ENCODE measurements at regions not wholly inside any gene's neighbourhood (a gene's known extent, or its start where the extent isn't known, plus 50 kb on each side); places are given as distances from the start of the nearest gene placed in this dataset.

DNA sequence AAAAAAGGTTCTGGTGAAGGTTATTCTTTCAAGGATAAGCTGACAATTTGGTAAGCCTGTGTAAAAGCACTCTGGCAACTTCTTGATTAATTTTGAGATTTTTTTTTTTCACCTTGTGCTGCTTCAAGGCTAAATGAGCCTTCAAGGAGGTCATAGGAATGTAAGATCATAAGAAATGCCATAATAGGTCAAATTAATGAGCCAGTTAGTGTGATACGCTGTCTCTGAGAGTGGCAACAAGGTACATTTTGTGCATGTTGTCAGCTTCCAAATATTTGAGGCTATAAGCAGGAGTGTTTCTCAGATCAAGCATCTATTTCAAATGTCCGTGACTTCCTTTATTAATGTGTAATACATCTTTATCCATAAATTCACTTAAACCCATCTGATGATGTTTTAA lies 72.3 kb upstream of the CDH6 start:
- Histone ChIP-seq H3K27me3 (ENCODE audit: low read depth, low read length) (no peaks in the 10 kb centered on the region), H3K4me2 (ENCODE audit: low read length) (no peak overlapping the region), H2AFZ (ENCODE audit: low read depth, low read length) (no peak overlapping the region), H3K79me2 (ENCODE audit: low read length) (no peaks in the 10 kb centered on the region), H4K20me1 (ENCODE audit: insufficient read depth, low read length) (no peaks in the 10 kb centered on the region), H3K4me3 (ENCODE audit: low read length) (no peak overlapping the region), H3K36me3 (replicated peaks; ENCODE audit: low read depth, low read length) (no peaks in the 10 kb centered on the region), H3K4me1 (ENCODE audit: low read length) (no peaks in the 10 kb centered on the region), H3K9ac (ENCODE audit: low read length) (no peak overlapping the region), H3K27ac (ENCODE audit: low read length) (no peak overlapping the region), H3K9me3 (ENCODE audit: insufficient read depth, low read length) (no peaks in the 10 kb centered on the region)
- TF ChIP-seq, protein P1, sequence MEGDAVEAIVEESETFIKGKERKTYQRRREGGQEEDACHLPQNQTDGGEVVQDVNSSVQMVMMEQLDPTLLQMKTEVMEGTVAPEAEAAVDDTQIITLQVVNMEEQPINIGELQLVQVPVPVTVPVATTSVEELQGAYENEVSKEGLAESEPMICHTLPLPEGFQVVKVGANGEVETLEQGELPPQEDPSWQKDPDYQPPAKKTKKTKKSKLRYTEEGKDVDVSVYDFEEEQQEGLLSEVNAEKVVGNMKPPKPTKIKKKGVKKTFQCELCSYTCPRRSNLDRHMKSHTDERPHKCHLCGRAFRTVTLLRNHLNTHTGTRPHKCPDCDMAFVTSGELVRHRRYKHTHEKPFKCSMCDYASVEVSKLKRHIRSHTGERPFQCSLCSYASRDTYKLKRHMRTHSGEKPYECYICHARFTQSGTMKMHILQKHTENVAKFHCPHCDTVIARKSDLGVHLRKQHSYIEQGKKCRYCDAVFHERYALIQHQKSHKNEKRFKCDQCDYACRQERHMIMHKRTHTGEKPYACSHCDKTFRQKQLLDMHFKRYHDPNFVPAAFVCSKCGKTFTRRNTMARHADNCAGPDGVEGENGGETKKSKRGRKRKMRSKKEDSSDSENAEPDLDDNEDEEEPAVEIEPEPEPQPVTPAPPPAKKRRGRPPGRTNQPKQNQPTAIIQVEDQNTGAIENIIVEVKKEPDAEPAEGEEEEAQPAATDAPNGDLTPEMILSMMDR (IDR thresholded peaks at IDR 0.05; ENCODE audit: low read depth, low read length), result no peak
- TF ChIP-seq EZH2phosphoT487 (IDR thresholded peaks at IDR 0.05; ENCODE audit: low read depth), result no peak

DNA sequence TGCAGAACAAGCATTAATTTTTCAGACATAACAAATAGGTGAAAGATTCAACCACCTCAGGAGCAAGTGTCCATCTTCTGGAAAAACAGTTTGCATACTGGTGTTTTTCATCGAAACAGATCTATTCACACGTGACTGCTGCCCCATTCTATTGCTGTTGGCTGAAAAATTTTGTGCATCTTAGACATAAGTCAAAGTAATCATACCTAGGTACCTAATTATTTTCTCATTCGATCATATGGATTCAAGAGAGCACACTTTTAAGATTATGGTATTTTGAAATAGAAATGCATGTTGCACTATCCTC lies 72.9 kb upstream of the CDH6 start:
- H3K9me3 ChIP-seq (ENCODE audit: insufficient read depth, low read length), result no peaks in the 10 kb centered on the region
- H3K36me3 ChIP-seq (replicated peaks; ENCODE audit: low read depth, low read length), result no peaks in the 10 kb centered on the region
- no peaks in the 10 kb centered on the region for H3K4me1 ChIP-seq (ENCODE audit: low read length)
- H2AFZ ChIP-seq (ENCODE audit: low read depth, low read length), result no peak overlapping the region
- H3K4me3 ChIP-seq (ENCODE audit: low read length), result no peak overlapping the region
- no peaks in the 10 kb centered on the region for H4K20me1 ChIP-seq (ENCODE audit: insufficient read depth, low read length)
- no peaks in the 10 kb centered on the region for H3K79me2 ChIP-seq (ENCODE audit: low read length)
- no peak for TF ChIP-seq EZH2phosphoT487 (IDR thresholded peaks at IDR 0.05; ENCODE audit: low read depth)
- TF ChIP-seq, protein P1 (IDR thresholded peaks at IDR 0.05; ENCODE audit: low read depth, low read length), result no peak
- no peak overlapping the region for H3K27ac ChIP-seq (ENCODE audit: low read length)
- H3K27me3 ChIP-seq (ENCODE audit: low read depth, low read length), result no peaks in the 10 kb centered on the region
- H3K4me2 ChIP-seq (ENCODE audit: low read length), result no peak overlapping the region
- no peak overlapping the region for H3K9ac ChIP-seq (ENCODE audit: low read length)

DNA sequence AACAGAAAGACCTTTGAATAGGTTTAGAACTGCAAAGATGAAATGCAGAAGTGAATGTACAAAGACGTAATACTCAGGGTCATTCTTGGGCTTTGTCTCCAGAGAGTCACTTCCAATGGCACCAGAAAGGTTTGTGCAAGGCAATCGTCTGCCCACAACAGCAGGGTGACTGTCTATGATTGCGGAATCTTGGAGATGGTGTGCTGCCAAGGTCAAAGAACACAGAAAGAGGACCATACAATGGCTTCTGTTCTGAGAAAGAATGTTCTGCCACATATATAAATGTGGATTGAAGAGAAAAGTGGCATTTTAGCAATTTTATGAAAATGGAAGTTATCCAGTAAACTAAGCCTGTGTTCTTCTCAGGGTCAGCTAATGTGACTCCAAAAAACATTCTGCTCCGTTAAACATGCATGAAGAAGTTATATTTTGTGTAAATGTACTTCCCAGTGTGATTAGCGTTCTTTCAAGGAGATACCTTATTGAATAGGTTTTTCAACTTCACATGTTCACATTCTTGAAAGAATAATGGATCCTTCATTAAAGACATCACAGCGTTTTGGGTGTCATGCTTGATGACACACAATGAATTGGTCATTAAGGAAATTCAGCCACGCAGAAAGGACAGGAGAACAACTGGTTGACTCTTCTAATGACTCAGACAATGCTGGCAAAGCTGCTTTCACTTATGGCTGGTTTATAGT lies 73.4 kb upstream of the CDH6 start:
- no peaks in the 10 kb centered on the region for H3K9me3 ChIP-seq (ENCODE audit: insufficient read depth, low read length)
- H2AFZ ChIP-seq (ENCODE audit: low read depth, low read length), result no peak overlapping the region

DNA sequence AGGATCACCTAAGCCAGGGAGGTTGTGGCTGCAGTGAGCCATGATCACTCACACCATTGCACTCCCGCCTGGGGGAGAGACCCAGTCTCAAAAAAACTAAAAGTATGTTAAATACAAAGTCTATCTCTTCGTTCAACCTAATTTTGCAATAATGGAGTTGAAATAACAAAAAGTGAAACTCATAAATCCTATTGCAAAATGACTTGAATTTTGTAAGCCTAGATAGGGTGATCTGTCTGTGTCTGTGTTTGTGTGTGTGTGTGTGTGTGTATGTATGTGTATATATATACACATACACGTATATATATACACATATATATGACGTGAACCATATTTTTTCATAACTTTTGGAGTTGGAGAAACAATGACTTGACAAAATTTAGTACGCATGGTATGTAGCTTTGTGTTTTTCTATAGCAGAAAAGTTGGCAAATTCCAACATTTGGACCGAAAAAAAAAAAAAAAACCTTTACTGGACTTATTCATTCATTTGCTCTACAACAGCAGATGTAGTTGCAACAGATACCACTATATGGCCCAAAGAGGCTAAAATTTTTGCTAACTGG lies 76.9 kb upstream of the CDH6 start:
- Histone ChIP-seq H3K27me3 (ENCODE audit: low read depth, low read length) (no peaks in the 10 kb centered on the region), H4K20me1 (ENCODE audit: insufficient read depth, low read length) (no peaks in the 10 kb centered on the region), H3K79me2 (ENCODE audit: low read length) (no peaks in the 10 kb centered on the region), H3K27ac (ENCODE audit: low read length) (no peak overlapping the region), H2AFZ (ENCODE audit: low read depth, low read length) (no peak overlapping the region), H3K9ac (ENCODE audit: low read length) (no peak overlapping the region), H3K4me2 (ENCODE audit: low read length) (no peak overlapping the region), H3K36me3 (replicated peaks; ENCODE audit: low read depth, low read length) (no peaks in the 10 kb centered on the region), H3K9me3 (ENCODE audit: insufficient read depth, low read length) (no peaks in the 10 kb centered on the region), H3K4me3 (ENCODE audit: low read length) (no peak overlapping the region), H3K4me1 (ENCODE audit: low read length) (no peaks in the 10 kb centered on the region)
- TF ChIP-seq, protein P1 (IDR thresholded peaks at IDR 0.05; ENCODE audit: low read depth, low read length), result no peak
- TF ChIP-seq EZH2phosphoT487 (IDR thresholded peaks at IDR 0.05; ENCODE audit: low read depth), result no peak

More for the DNA sequence above, 73.4 kb upstream of the CDH6 start:
- Histone ChIP-seq H3K36me3 (replicated peaks; ENCODE audit: low read depth, low read length) (no peaks in the 10 kb centered on the region), H4K20me1 (ENCODE audit: insufficient read depth, low read length) (no peaks in the 10 kb centered on the region), H3K79me2 (ENCODE audit: low read length) (no peaks in the 10 kb centered on the region), H3K4me3 (ENCODE audit: low read length) (no peak overlapping the region), H3K27me3 (ENCODE audit: low read depth, low read length) (no peaks in the 10 kb centered on the region), H3K9ac (ENCODE audit: low read length) (no peak overlapping the region), H3K27ac (ENCODE audit: low read length) (no peak overlapping the region), H3K4me2 (ENCODE audit: low read length) (no peak overlapping the region), H3K4me1 (ENCODE audit: low read length) (no peaks in the 10 kb centered on the region)
- TF ChIP-seq EZH2phosphoT487 (IDR thresholded peaks at IDR 0.05; ENCODE audit: low read depth), result no peak
- TF ChIP-seq, protein P1 (IDR thresholded peaks at IDR 0.05; ENCODE audit: low read depth, low read length), result no peak

Data from OCI-LY3 (cell line).